ENCODE measurements at regions not wholly inside any gene's neighbourhood (a gene's known extent, or its start where the extent isn't known, plus 50 kb on each side); places are given as distances from the start of the nearest gene placed in this dataset.

GRCh38 chr9:115498303-115498702, 380.3 kb upstream of the TNC start:
- Histone ChIP-seq H3K27me3 (replicated peaks; ENCODE audit: control insufficient read depth, insufficient read depth, low read length) (no peaks in the 10 kb centered on the region), H3K36me3 (ENCODE audit: control insufficient read depth, insufficient read depth, low read length) (no peaks in the 10 kb centered on the region), H3K4me3 (replicated peaks; ENCODE audit: low read depth, low read length) (no peak overlapping the region)
- TF ChIP-seq CTCF (IDR thresholded peaks at IDR 0.05; ENCODE audit: insufficient read depth, low read length, poor library complexity, severe bottlenecking), result no peak
- no peak for DNase-seq (ENCODE audit: extremely low read depth, insufficient read length)

DNA sequence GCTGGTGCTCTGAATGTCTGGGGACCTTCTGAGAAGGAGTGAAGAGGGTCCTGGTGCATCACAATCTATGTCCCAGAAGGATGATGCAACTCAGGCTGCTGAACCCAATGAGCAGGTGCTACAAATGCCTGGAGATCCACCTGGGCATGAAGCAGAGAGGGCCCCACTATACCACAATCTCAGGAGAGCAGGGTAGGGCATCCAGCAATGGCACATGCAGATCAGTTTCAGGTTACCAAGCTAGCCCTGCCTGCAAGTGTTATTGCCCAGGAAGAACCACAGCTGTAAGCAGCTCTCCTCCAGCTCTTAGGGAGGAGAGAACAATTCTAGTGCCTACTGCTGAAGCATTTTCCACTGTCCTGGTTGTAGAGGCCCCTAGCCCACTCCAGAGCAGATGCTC, 389.2 kb upstream of the TNC start:
- no peaks in the 10 kb centered on the region for H3K27me3 ChIP-seq (replicated peaks; ENCODE audit: control insufficient read depth, insufficient read depth, low read length)
- no peak for TF ChIP-seq CTCF (IDR thresholded peaks at IDR 0.05; ENCODE audit: insufficient read depth, low read length, poor library complexity, severe bottlenecking)
- H3K36me3 ChIP-seq (ENCODE audit: control insufficient read depth, insufficient read depth, low read length), result no peaks in the 10 kb centered on the region
- no peak for DNase-seq (ENCODE audit: extremely low read depth, insufficient read length)
- no peak overlapping the region for H3K4me3 ChIP-seq (replicated peaks; ENCODE audit: low read depth, low read length)

GRCh38 chr9:115513148-115513547, 395.2 kb upstream of the TNC start:
- no peak for TF ChIP-seq CTCF (IDR thresholded peaks at IDR 0.05; ENCODE audit: insufficient read depth, low read length, poor library complexity, severe bottlenecking)
- H3K36me3 ChIP-seq (ENCODE audit: control insufficient read depth, insufficient read depth, low read length), result no peaks in the 10 kb centered on the region
- no peak for DNase-seq (ENCODE audit: extremely low read depth, insufficient read length)
- no peak overlapping the region for H3K4me3 ChIP-seq (replicated peaks; ENCODE audit: low read depth, low read length)
- no peaks in the 10 kb centered on the region for H3K27me3 ChIP-seq (replicated peaks; ENCODE audit: control insufficient read depth, insufficient read depth, low read length)

GRCh38 chr9:115514454-115514853, 396.5 kb upstream of the TNC start:
- no peak for TF ChIP-seq CTCF (IDR thresholded peaks at IDR 0.05; ENCODE audit: insufficient read depth, low read length, poor library complexity, severe bottlenecking)
- Histone ChIP-seq H3K27me3 (replicated peaks; ENCODE audit: control insufficient read depth, insufficient read depth, low read length) (no peaks in the 10 kb centered on the region), H3K4me3 (replicated peaks; ENCODE audit: low read depth, low read length) (no peak overlapping the region), H3K36me3 (ENCODE audit: control insufficient read depth, insufficient read depth, low read length) (no peaks in the 10 kb centered on the region)
- DNase-seq (ENCODE audit: extremely low read depth, insufficient read length), result no peak

DNA sequence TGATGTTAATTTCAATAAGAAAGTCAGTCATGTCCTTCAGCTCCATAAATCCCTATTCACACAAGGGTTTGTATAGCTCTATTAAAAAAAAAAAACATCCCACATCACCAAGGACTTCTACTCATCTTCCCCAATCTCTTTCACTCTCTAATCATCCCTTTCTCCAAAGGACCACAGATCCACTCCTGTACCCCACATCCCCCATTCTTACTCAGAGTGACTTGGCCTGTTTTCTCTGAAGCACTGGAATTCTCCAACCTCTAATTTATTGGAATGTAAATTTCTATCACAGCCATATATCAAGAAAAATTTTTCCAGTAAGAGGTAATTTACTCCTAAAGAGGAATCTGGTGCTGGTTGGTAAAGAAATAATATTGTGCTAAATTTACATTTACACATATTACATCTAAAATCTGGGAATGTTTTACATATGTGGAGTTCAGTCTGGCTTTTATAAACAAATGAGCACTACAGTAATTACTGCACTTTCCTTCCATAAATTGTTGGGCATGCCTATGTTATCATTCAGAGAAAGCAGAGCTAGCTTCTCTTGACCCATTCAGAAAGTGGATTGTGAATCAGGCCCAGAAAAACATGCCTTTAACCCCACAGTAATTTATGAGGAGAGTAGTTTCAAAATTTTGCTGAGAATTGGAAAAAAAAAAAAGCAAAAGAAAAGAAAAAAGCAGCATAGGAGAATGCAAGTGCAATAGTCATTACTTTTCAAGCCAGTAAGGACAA, 399.5 kb upstream of the TNC start:
- Histone ChIP-seq H3K4me3 (replicated peaks; ENCODE audit: low read depth, low read length) (no peak overlapping the region), H3K36me3 (ENCODE audit: control insufficient read depth, insufficient read depth, low read length) (no peaks in the 10 kb centered on the region), H3K27me3 (replicated peaks; ENCODE audit: control insufficient read depth, insufficient read depth, low read length) (no peaks in the 10 kb centered on the region; the same call in 1 of the 2 replicates)
- no peak for TF ChIP-seq CTCF (IDR thresholded peaks at IDR 0.05; ENCODE audit: insufficient read depth, low read length, poor library complexity, severe bottlenecking)
- DNase-seq (ENCODE audit: extremely low read depth, insufficient read length), result no peak

DNA sequence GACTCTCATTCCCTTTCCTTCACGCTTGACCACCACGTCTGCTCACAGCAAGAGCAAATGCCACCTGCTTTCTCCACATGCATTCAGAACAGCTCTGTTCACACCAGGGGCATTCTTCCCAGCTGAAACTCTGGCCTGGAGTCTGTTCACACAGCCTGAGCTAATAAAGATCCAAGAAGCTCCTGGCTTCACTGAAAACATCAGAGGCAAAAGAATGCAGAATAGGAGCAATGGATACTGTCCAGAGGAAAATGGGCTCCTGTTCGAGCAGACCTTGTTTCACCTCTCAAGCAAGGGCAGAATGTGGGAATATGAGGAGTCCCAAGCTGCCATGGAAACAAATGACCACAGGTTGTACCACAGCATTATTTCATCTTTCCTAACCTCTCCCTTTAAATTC, 402.7 kb upstream of the TNC start:
- Histone ChIP-seq H3K27me3 (replicated peaks; ENCODE audit: control insufficient read depth, insufficient read depth, low read length) (no peaks in the 10 kb centered on the region; the same call in 1 of the 2 replicates), H3K36me3 (ENCODE audit: control insufficient read depth, insufficient read depth, low read length) (no peaks in the 10 kb centered on the region), H3K4me3 (replicated peaks; ENCODE audit: low read depth, low read length) (no peak overlapping the region)
- no peak for DNase-seq (ENCODE audit: extremely low read depth, insufficient read length)
- no peak for TF ChIP-seq CTCF (IDR thresholded peaks at IDR 0.05; ENCODE audit: insufficient read depth, low read length, poor library complexity, severe bottlenecking)

Measured in GM06990 (cell line).